HL-60 (cell line): ENCODE measurements at regions not wholly inside any gene's neighbourhood (a gene's known extent, or its start where the extent isn't known, plus 50 kb on each side); places are given as distances from the start of the nearest gene placed in this dataset.

Source experiments
- GABPA ChIP-seq: IDR thresholded peaks from 2 replicates; pipeline ENCODE4 v1.6.1; 2012; ENCODE audit warnings: low read depth
- REST ChIP-seq: IDR thresholded peaks from 2 replicates; pipeline ENCODE4 v1.6.1; 2012; ENCODE audit warnings: low read depth; ENCODE audit not compliant: insufficient replicate concordance
- TF ChIP-seq, protein P1 (sequence below): IDR thresholded peaks from one replicate; pipeline ENCODE4 v1.5.1; 2011; ENCODE audit warnings: low read length, control low read depth, inconsistent platforms; ENCODE audit not compliant: insufficient read depth

DNA sequence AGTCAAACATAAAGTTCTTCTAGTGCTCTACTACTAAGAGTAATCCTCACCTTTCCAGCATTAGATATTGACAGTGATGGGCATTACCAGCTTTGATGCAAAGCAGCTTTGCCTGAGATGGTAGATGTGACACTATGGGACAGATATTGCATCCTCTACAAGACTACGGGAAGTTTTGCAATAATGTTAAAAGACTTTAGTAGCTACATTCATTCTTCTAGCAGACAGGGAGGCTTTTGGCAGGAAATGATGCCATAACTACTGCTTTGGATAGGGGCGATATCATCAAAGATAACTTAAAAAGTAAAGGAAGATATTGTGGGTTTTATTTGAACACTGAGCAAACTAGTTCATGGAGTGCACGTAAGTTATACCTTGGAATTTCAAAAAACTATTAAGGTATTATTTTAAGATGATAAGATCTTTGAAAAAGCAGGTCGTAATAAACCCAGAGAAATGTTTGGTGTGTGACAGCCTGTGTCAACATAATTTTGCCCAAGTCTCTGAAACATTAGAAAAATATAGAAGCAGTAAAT, 368.3 kb upstream of the TMPRSS15 start:
- TF ChIP-seq, protein P1, sequence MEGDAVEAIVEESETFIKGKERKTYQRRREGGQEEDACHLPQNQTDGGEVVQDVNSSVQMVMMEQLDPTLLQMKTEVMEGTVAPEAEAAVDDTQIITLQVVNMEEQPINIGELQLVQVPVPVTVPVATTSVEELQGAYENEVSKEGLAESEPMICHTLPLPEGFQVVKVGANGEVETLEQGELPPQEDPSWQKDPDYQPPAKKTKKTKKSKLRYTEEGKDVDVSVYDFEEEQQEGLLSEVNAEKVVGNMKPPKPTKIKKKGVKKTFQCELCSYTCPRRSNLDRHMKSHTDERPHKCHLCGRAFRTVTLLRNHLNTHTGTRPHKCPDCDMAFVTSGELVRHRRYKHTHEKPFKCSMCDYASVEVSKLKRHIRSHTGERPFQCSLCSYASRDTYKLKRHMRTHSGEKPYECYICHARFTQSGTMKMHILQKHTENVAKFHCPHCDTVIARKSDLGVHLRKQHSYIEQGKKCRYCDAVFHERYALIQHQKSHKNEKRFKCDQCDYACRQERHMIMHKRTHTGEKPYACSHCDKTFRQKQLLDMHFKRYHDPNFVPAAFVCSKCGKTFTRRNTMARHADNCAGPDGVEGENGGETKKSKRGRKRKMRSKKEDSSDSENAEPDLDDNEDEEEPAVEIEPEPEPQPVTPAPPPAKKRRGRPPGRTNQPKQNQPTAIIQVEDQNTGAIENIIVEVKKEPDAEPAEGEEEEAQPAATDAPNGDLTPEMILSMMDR = no peak
- no peak for TF ChIP-seq REST
- 0 out of 2 replicates have a peak, but pooled peaks have one; percentile 23 for TF ChIP-seq GABPA
